Astrocyte of the cerebellum (primary cell): ENCODE measurements at regions not wholly inside any gene's neighbourhood (a gene's known extent, or its start where the extent isn't known, plus 50 kb on each side); places are given as distances from the start of the nearest gene placed in this dataset.

Source experiments
- DNase-seq: peaks from one replicate; pipeline ENCODE4 v3.0.0-alpha.2; 2011; ENCODE audit warnings: low read depth
- H3K4me3 ChIP-seq: 2 replicates; pipeline ENCODE4 v1.5.1; 2011; ENCODE audit warnings: mild to moderate bottlenecking, low read depth, low read length, moderate library complexity
- in situ Hi-C: cut with HindIII; loops from 2 replicates; pipeline ENCODE4 v1.10.0; 2017; ENCODE audit warnings: low sequenced_read_pairs
- TF ChIP-seq, protein P1 (sequence below): IDR thresholded peaks from 2 replicates; pipeline ENCODE4 v1.5.1; 2012; ENCODE audit warnings: low read length, low read depth, moderate library complexity, mild to moderate bottlenecking; ENCODE audit errors: missing control alignments

DNA sequence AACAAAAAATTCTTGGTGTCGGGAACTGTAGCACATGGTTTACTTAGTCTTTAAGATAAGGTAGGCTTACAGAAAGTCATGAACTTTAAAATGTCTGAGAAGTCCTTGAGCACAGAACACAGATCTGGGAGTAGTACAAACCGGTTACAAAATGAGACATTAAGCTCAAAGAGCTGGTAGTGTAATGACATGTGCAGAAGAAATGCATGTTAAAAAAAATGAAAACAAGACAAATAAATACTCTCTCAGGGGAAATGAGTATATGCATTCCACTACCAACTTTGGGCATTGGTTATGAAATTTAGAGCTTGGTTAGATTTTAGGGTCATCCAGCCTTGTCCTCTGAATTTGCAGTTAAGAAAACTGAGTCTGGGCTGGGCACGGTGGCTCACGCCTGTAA, 91.5 kb upstream of the F3 start:
- no peak for DNase-seq
- H3K4me3 ChIP-seq = no peak overlapping the region
- TF ChIP-seq, protein P1, sequence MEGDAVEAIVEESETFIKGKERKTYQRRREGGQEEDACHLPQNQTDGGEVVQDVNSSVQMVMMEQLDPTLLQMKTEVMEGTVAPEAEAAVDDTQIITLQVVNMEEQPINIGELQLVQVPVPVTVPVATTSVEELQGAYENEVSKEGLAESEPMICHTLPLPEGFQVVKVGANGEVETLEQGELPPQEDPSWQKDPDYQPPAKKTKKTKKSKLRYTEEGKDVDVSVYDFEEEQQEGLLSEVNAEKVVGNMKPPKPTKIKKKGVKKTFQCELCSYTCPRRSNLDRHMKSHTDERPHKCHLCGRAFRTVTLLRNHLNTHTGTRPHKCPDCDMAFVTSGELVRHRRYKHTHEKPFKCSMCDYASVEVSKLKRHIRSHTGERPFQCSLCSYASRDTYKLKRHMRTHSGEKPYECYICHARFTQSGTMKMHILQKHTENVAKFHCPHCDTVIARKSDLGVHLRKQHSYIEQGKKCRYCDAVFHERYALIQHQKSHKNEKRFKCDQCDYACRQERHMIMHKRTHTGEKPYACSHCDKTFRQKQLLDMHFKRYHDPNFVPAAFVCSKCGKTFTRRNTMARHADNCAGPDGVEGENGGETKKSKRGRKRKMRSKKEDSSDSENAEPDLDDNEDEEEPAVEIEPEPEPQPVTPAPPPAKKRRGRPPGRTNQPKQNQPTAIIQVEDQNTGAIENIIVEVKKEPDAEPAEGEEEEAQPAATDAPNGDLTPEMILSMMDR = no peak
- in situ Hi-C loops = no loop called here

DNA sequence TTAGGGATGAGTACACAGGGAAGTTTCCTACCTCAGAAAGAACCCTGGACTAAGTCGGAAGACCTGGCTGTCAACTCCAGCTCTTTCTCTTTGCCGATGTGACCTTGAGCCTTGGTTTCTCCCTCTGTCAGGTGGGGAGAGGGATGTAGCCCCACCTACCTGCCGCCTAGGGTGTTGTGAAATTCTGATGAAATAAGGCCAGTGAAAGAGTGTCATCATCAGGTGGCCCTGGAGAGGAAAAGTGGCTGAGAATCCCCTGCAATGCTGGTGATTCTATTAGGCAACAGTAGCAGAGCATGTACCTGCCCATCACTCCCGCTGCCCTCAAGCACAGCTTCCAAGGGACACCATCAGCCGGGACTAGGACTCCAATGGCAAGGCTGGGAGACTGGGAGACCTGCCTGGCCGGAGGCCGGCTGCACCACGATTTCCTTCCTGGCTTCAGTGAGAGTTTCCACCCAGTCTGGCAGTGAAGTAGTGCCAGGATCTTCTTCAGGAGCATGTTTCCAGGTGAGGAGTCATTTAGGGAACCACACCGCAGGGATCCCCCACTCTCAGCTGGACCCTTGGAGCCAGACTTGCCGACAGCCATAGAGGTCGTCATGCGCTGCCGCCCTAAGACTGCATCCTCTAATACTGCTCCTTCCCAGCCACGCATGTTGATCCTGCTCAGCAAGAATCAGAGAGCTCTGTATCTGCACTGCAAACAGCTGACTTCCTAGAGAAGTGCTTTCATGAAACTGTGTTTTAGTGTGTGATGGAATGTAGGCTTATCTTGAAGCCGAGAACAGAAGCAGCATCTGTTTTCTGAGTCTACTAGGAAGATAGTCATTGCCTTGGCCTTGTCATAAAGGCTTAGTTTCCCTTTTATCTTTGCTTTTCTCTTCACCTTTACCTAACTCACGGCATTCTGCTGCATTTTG, 88.0 kb upstream of the F3 start:
- DNase-seq = no peak
- TF ChIP-seq, protein P1 = no peak
- no peak overlapping the region for H3K4me3 ChIP-seq
- in situ Hi-C loops = no loop called here

DNA sequence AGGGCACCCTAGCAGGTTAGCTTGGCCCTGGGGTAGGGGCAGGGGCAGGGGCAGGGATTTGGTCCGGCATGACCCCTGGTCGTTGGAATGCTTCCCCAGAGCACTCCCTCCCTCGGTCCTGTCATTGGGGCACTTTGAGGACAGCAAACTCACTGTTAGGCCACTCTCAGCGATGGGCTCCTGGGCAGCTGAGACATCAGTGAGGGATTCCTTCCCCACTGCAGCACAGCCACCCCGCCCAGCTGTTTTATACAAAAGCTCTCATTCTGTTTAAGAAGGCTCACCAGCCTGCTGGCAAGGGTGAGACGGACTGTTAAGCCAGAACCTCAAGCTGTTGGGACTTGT, 86.9 kb upstream of the F3 start:
- TF ChIP-seq, protein P1 = no peak
- H3K4me3 ChIP-seq = no peak overlapping the region
- in situ Hi-C loops = no loop called here
- DNase-seq = no peak

DNA sequence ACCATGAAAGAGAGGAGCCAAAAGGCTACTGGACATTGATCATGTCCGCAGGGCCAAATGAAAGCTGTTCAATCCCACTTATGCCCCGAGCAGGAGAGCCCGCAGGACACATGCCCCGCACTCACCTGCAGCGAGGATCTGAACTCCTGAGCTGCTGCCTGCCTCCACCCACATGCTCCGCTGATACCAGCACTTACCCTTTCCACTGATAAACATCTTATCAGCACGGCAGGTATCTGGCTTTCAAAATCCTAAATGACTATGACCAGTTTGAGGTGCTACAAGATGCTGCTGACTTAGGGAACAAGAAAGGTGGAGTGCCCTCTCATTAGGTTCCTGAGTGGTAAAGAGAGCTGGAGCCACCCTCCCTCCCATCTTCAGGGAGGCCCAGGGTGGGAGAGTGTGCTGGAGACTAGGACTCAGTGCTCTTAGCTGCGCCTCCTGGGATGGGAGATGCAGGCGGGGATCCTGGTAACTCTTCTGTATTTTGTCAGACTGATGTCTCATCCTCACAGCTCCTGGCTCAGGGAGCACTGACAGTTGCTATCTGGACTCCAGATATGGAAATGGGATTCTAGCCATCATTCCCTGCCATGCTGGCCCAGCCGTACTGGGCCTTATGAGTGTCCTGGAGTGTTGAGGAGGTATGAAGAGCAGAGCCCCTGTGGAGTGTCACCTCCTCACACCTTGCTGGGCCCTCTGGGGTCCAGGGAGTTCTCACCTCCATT, 86.4 kb upstream of the F3 start:
- in situ Hi-C loops = no loop called here
- TF ChIP-seq, protein P1 = no peak
- no peak overlapping the region for H3K4me3 ChIP-seq
- no peak for DNase-seq

DNA sequence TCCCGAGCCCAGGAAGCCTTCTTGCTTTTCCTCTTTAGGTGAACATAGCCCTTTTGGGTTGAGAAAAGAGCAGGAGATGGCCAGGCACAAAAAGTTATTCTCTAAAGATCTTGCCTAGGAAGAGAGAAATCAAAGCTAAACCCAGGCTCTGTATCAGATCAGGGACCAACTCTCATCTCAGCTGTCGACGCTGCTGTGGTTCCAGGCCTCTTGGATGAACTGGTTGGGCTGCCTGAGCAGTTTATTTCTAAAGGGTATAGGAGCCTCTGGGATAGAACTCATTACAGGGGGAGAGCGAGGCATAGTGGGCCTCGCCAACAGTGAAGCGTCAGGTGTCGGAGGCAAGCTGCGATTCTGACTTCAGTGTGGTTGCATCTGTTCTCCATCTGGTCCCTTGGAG, 82.6 kb upstream of the F3 start:
- TF ChIP-seq, protein P1 = no peak
- in situ Hi-C loops = no loop called here

DNA sequence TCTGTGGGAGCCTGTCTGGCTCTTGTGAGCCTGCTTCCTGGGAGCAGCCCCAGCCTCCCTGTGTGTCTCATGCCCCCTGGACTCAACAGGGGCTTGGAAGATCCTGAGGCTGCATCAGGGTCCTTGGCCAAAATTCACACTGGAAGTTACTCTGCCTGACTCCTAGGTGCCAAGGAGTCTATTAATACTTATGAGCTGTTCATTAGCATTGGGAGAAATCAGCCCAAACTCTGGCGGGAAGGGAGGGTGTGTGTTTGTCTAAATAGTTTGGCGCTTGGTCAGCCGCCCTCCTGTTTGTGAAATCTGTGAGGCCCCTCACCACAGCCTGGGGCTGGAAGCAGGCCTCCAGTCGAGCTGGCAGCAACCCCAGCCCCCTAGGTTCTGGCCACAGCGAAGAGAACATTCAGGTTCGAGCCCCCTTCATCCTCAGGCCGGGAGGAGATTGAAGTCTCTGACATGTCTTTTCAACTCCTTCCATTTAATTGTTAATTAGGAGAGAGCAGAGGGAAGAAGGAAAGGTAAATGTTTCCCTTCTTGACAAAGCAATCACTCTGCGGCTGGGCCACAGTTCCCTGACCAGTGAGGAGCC, 82.1 kb upstream of the F3 start:
- DNase-seq = peak; percentile 68
- no peak overlapping the region for H3K4me3 ChIP-seq
- in situ Hi-C loops = no loop called here
- TF ChIP-seq, protein P1 = no peak

More for the DNA sequence above, 82.6 kb upstream of the F3 start:
- no peak overlapping the region for H3K4me3 ChIP-seq
- no peak for DNase-seq
